ENCODE measurements at regions not wholly inside any gene's neighbourhood (a gene's known extent, or its start where the extent isn't known, plus 50 kb on each side); places are given as distances from the start of the nearest gene placed in this dataset.

GRCh38 chr3:87420171-87420570 lies 143.8 kb upstream of the POU1F1 start:
- no peak overlapping the region for H3K4me2 ChIP-seq (ENCODE audit: low read depth, low read length)
- H4K20me1 ChIP-seq (ENCODE audit: insufficient read depth, low read length) = no peaks in the 10 kb centered on the region
- H3F3A ChIP-seq (ENCODE audit: insufficient read depth, low read length) = no peaks in the 10 kb centered on the region
- no peaks in the 10 kb centered on the region for H3K9me2 ChIP-seq (replicated peaks; ENCODE audit: insufficient read depth, low read length)
- H3K4me3 ChIP-seq (ENCODE audit: low read length) = no peak overlapping the region
- no peaks in the 10 kb centered on the region for H3K36me3 ChIP-seq (replicated peaks; ENCODE audit: insufficient read depth, low read length)
- H2AFZ ChIP-seq (ENCODE audit: low read length) = no peak overlapping the region
- H3K9me3 ChIP-seq (replicated peaks; ENCODE audit: insufficient read depth, low read length) = no peaks in the 10 kb centered on the region
- DNase-seq = no peak
- H3K27ac ChIP-seq (ENCODE audit: low read length) = no peak overlapping the region
- no peaks in the 10 kb centered on the region for H3K27me3 ChIP-seq (replicated peaks; ENCODE audit: insufficient read depth, low read length)
- no peaks in the 10 kb centered on the region for H3K79me2 ChIP-seq (ENCODE audit: low read length)
- no peaks in the 10 kb centered on the region for H3K4me1 ChIP-seq (ENCODE audit: low read length)
- H3K9ac ChIP-seq (ENCODE audit: low read length) = no peak overlapping the region
- no peak for TF ChIP-seq EZH2phosphoT487 (IDR thresholded peaks at IDR 0.05; ENCODE audit: low read length)
- no peak for TF ChIP-seq CTCF (IDR thresholded peaks at IDR 0.05; ENCODE audit: low read length)
- TF ChIP-seq EZH2 (optimal IDR thresholded peaks at IDR 0.05; ENCODE audit: low read depth, low read length) = no peak

GRCh38 chr3:87414271-87414670 lies 137.9 kb upstream of the POU1F1 start:
- Histone ChIP-seq H3K4me3 (ENCODE audit: low read length) (no peak overlapping the region), H2AFZ (ENCODE audit: low read length) (no peak overlapping the region), H3K9me3 (replicated peaks; ENCODE audit: insufficient read depth, low read length) (no peaks in the 10 kb centered on the region), H3K9ac (ENCODE audit: low read length) (no peak overlapping the region), H3K27ac (ENCODE audit: low read length) (no peak overlapping the region), H3K79me2 (ENCODE audit: low read length) (no peaks in the 10 kb centered on the region), H3K36me3 (replicated peaks; ENCODE audit: insufficient read depth, low read length) (no peaks in the 10 kb centered on the region), H3K27me3 (replicated peaks; ENCODE audit: insufficient read depth, low read length) (no peaks in the 10 kb centered on the region), H4K20me1 (ENCODE audit: insufficient read depth, low read length) (no peaks in the 10 kb centered on the region), H3K4me1 (ENCODE audit: low read length) (no peaks in the 10 kb centered on the region), H3K9me2 (replicated peaks; ENCODE audit: insufficient read depth, low read length) (no peaks in the 10 kb centered on the region), H3F3A (ENCODE audit: insufficient read depth, low read length) (no peaks in the 10 kb centered on the region), H3K4me2 (ENCODE audit: low read depth, low read length) (no peak overlapping the region)
- no peak for DNase-seq
- no peak for TF ChIP-seq EZH2 (optimal IDR thresholded peaks at IDR 0.05; ENCODE audit: low read depth, low read length)
- no peak for TF ChIP-seq EZH2phosphoT487 (IDR thresholded peaks at IDR 0.05; ENCODE audit: low read length)
- no peak for TF ChIP-seq CTCF (IDR thresholded peaks at IDR 0.05; ENCODE audit: low read length)

- H3K27ac ChIP-seq (ENCODE audit: low read length) = no peak overlapping the region
- no peak for DNase-seq
- no peaks in the 10 kb centered on the region for H3F3A ChIP-seq (ENCODE audit: insufficient read depth, low read length)
- no peak overlapping the region for H3K4me3 ChIP-seq (ENCODE audit: low read length)
- H3K36me3 ChIP-seq (replicated peaks; ENCODE audit: insufficient read depth, low read length) = no peaks in the 10 kb centered on the region
- no peak overlapping the region for H3K9ac ChIP-seq (ENCODE audit: low read length)
- H2AFZ ChIP-seq (ENCODE audit: low read length) = no peak overlapping the region
- no peaks in the 10 kb centered on the region for H3K9me2 ChIP-seq (replicated peaks; ENCODE audit: insufficient read depth, low read length)
- H3K4me2 ChIP-seq (ENCODE audit: low read depth, low read length) = no peak overlapping the region
- no peaks in the 10 kb centered on the region for H3K4me1 ChIP-seq (ENCODE audit: low read length)
- H3K27me3 ChIP-seq (replicated peaks; ENCODE audit: insufficient read depth, low read length) = no peaks in the 10 kb centered on the region
- H4K20me1 ChIP-seq (ENCODE audit: insufficient read depth, low read length) = no peaks in the 10 kb centered on the region
- TF ChIP-seq CTCF (IDR thresholded peaks at IDR 0.05; ENCODE audit: low read length) (no peak), EZH2 (optimal IDR thresholded peaks at IDR 0.05; ENCODE audit: low read depth, low read length) (no peak), EZH2phosphoT487 (IDR thresholded peaks at IDR 0.05; ENCODE audit: low read length) (no peak)
- H3K79me2 ChIP-seq (ENCODE audit: low read length) = no peaks in the 10 kb centered on the region
- H3K9me3 ChIP-seq (replicated peaks; ENCODE audit: insufficient read depth, low read length) = no peaks in the 10 kb centered on the region
These were observed 137.4 kb upstream of the POU1F1 start for GRCh38 chr3:87413814-87414213.
